HCT116 (cell line): ENCODE measurements at regions not wholly inside any gene's neighbourhood (a gene's known extent, or its start where the extent isn't known, plus 50 kb on each side); places are given as distances from the start of the nearest gene placed in this dataset.

Experiments
- ATF3 ChIP-seq: IDR thresholded peaks from 2 replicates; pipeline ENCODE4 v1.6.1; 2012
- CBX3 ChIP-seq: IDR thresholded peaks from 2 replicates; pipeline ENCODE4 v1.6.1; 2012; ENCODE audit warnings: low read depth
- CEBPB ChIP-seq: IDR thresholded peaks from 2 replicates; pipeline ENCODE4 v1.6.1; 2012; ENCODE audit warnings: low read depth
- CTCF ChIP-seq, 3 experiments: fragments of 200-600 bp in 1 of 3; sonication (generic) in 1 of 3; IDR thresholded peaks in 2 of 3; conservative IDR thresholded peaks in 1 of 3; 2 replicates each; pipeline ENCODE4 v1.5.1; 2012 to 2017; ENCODE audit warnings: low read depth in 2 of 3, low read length in 2 of 3, antibody characterized with exemption in 1 of 3, borderline replicate concordance in 1 of 3, control low read depth in 1 of 3, mild to moderate bottlenecking in 1 of 3, mixed read lengths in 1 of 3, mixed run types in 1 of 3, moderate library complexity in 1 of 3; ENCODE audit not compliant: insufficient read depth in 1 of 3
- EGR1 ChIP-seq: IDR thresholded peaks from 2 replicates; pipeline ENCODE4 v1.6.1; 2012; ENCODE audit warnings: low read depth
- EZH2 ChIP-seq: fragments of 200-600 bp; sonication (generic); IDR thresholded peaks from 2 replicates; pipeline ENCODE4 v1.6.1; 2017; ENCODE audit warnings: antibody characterized with exemption, mixed run types
- JUND ChIP-seq: IDR thresholded peaks from 2 replicates; pipeline ENCODE4 v1.6.1; 2012
- MAX ChIP-seq: IDR thresholded peaks from 2 replicates; pipeline ENCODE4 v1.6.1; 2012
- POLR2A ChIP-seq: IDR thresholded peaks from 2 replicates; pipeline ENCODE4 v1.7.0; 2011; ENCODE audit warnings: borderline replicate concordance; ENCODE audit not compliant: insufficient read depth, insufficient read length; ENCODE audit errors: extremely low read depth
- POLR2AphosphoS5 ChIP-seq: IDR thresholded peaks from 2 replicates; pipeline ENCODE4 v1.6.1; 2011; ENCODE audit warnings: mild to moderate bottlenecking, low read depth, low read length, moderate library complexity
- REST ChIP-seq: IDR thresholded peaks from 2 replicates; pipeline ENCODE4 v1.6.1; 2012; ENCODE audit warnings: low read depth
- ZFX ChIP-seq: fragments of 450-650 bp; IDR thresholded peaks from 2 replicates; pipeline ENCODE4 v1.6.1; 2017

GRCh38 chr13:50644081-50644871, 199.2 kb downstream of the DLEU7 start:
- TF ChIP-seq MAX (no peak), CTCF (IDR thresholded peaks at IDR 0.05 in 2 of 3, conservative IDR thresholded peaks at IDR 0.05 in 1 of 3; ENCODE audit: borderline replicate concordance in 1 of 3, insufficient read depth in 1 of 3, low read depth in 2 of 3, low read length in 2 of 3) (no peak), ZFX (no peak), EGR1 (no peak), POLR2AphosphoS5 (no peak), CBX3 (no peak), REST (no peak), EZH2 (no peak), CEBPB (no peak), POLR2A (no peak), ATF3 (no peak), JUND (no peak)
